MCF 10A (cell line): ENCODE measurements at regions not wholly inside any gene's neighbourhood (a gene's known extent, or its start where the extent isn't known, plus 50 kb on each side); places are given as distances from the start of the nearest gene placed in this dataset.

ENCODE experiments used
- BruUV-seq: library from RNA; stranded (reverse); fragments of 400-500 nt; replicated peaks from 2 replicates; lab custom pipeline; 2021; lab: Mats Ljungman, UMichigan
- CTCF ChIA-PET: fragments of 300-600 bp; sonication (Branson Sonifier 250); formaldehyde crosslinking; extraction: SDS; loops from one replicate; lab custom pipeline; 2021; ENCODE audit warnings: antibody characterized with exemption, inconsistent platforms; lab: Yijun Ruan, JAX
- POLR2A ChIA-PET: fragments of 300-600, 350-650 bp; sonication (Branson Sonifier 250); formaldehyde crosslinking; extraction: SDS; loops from one replicate; lab custom pipeline; 2020; ENCODE audit warnings: antibody characterized with exemption, inconsistent platforms; lab: Yijun Ruan, JAX
- DNase-seq: peaks from one replicate; pipeline ENCODE4 v3.0.0-alpha.2; 2018; ENCODE audit not compliant: unreplicated experiment
- H3K27ac Mint-ChIP-seq: one replicate; pipeline ENCODE4 v1.8.0; 2022; ENCODE audit warnings: mild to moderate bottlenecking, low read depth, mixed read lengths; ENCODE audit not compliant: unreplicated experiment
- H3K27me3 Mint-ChIP-seq: one replicate; pipeline ENCODE4 v1.8.0; 2022; ENCODE audit warnings: mixed read lengths; ENCODE audit not compliant: insufficient read depth, unreplicated experiment
- H3K36me3 Mint-ChIP-seq: one replicate; pipeline ENCODE4 v1.8.0; 2022; ENCODE audit warnings: mild to moderate bottlenecking, moderate library complexity, mixed read lengths; ENCODE audit not compliant: insufficient read depth, unreplicated experiment
- H3K4me1 Mint-ChIP-seq: one replicate; pipeline ENCODE4 v1.8.0; 2022; ENCODE audit warnings: mixed read lengths; ENCODE audit not compliant: insufficient read depth, unreplicated experiment
- H3K4me3 Mint-ChIP-seq: one replicate; pipeline ENCODE4 v1.8.0; 2022; ENCODE audit warnings: mild to moderate bottlenecking, moderate library complexity, mixed read lengths; ENCODE audit not compliant: unreplicated experiment
- H3K9me3 Mint-ChIP-seq: one replicate; pipeline ENCODE4 v1.8.0; 2022; ENCODE audit warnings: mixed read lengths; ENCODE audit not compliant: unreplicated experiment
- intact Hi-C: fragments of 100-400 bp; cut with micrococcal nuclease; formaldehyde crosslinking; loops from 2 replicates; pipeline ENCODE4 v1.14.1; 2022
- TF ChIP-seq, protein P1 (sequence below): fragments of 200-600 bp; IDR thresholded peaks from one replicate; pipeline ENCODE4 v1.8.0; 2022; ENCODE audit warnings: antibody characterized with exemption, mild to moderate bottlenecking; ENCODE audit not compliant: unreplicated experiment

GRCh38 chr7:79828866-79829265 lies 305.8 kb upstream of the GNAI1 start:
- Mint-ChIP-seq H3K9me3 (no peaks in the 10 kb centered on the region), H3K4me1 (no peaks in the 10 kb centered on the region), H3K27me3 (peaks cover 87% of the 10 kb centered on the region), H3K4me3 (no peak overlapping the region), H3K27ac (no peak overlapping the region), H3K36me3 (no peaks in the 10 kb centered on the region)
- no TSS peak for BruUV-seq
- POLR2A ChIA-PET = no interaction called here
- TF ChIP-seq, protein P1, sequence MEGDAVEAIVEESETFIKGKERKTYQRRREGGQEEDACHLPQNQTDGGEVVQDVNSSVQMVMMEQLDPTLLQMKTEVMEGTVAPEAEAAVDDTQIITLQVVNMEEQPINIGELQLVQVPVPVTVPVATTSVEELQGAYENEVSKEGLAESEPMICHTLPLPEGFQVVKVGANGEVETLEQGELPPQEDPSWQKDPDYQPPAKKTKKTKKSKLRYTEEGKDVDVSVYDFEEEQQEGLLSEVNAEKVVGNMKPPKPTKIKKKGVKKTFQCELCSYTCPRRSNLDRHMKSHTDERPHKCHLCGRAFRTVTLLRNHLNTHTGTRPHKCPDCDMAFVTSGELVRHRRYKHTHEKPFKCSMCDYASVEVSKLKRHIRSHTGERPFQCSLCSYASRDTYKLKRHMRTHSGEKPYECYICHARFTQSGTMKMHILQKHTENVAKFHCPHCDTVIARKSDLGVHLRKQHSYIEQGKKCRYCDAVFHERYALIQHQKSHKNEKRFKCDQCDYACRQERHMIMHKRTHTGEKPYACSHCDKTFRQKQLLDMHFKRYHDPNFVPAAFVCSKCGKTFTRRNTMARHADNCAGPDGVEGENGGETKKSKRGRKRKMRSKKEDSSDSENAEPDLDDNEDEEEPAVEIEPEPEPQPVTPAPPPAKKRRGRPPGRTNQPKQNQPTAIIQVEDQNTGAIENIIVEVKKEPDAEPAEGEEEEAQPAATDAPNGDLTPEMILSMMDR = no peak
- intact Hi-C loops = no loop called here
- DNase-seq = no peak
- CTCF ChIA-PET = no interaction called here

GRCh38 chr7:79823246-79823951 lies 311.2 kb upstream of the GNAI1 start:
- POLR2A ChIA-PET = no interaction called here
- intact Hi-C loops = no loop called here
- Mint-ChIP-seq H3K27ac (no peak overlapping the region), H3K4me1 (no peaks in the 10 kb centered on the region), H3K36me3 (no peaks in the 10 kb centered on the region), H3K4me3 (no peak overlapping the region), H3K27me3 (peaks cover 92% of the 10 kb centered on the region), H3K9me3 (no peaks in the 10 kb centered on the region)
- no TSS peak for BruUV-seq
- CTCF ChIA-PET = no interaction called here
- TF ChIP-seq, protein P1 = no peak
- DNase-seq = no peak

GRCh38 chr7:79822620-79823240 lies 311.9 kb upstream of the GNAI1 start:
- POLR2A ChIA-PET = no interaction called here
- CTCF ChIA-PET = no interaction called here
- DNase-seq = no peak
- H3K36me3 Mint-ChIP-seq = no peaks in the 10 kb centered on the region
- H3K27ac Mint-ChIP-seq = no peak overlapping the region
- TF ChIP-seq, protein P1 = no peak
- H3K4me3 Mint-ChIP-seq = no peak overlapping the region
- intact Hi-C loops = no loop called here
- H3K9me3 Mint-ChIP-seq = no peaks in the 10 kb centered on the region
- peaks cover 92% of the 10 kb centered on the region for H3K27me3 Mint-ChIP-seq
- BruUV-seq = no TSS peak
- no peaks in the 10 kb centered on the region for H3K4me1 Mint-ChIP-seq

DNA sequence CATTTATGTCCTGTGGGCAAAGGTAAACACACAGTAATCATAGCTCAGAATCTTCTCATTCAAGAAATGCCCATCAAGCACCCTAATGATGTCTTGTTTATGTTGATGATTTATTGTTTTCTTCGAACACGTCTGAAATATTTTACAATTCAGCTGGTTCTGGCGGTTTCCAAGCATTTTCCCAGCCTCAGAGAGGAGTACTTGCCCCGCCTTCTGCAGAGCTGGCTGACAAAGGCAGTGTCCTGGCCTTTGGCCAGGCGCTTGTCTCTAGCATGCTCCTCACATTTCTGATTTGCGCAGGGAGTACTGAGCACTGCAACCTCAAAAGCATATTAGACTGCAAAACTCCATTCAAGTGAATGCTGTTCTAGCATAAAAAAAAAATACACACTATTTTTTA lies 314.2 kb upstream of the GNAI1 start:
- intact Hi-C loops = no loop called here
- no peaks in the 10 kb centered on the region for H3K36me3 Mint-ChIP-seq
- H3K27me3 Mint-ChIP-seq = peaks cover 93% of the 10 kb centered on the region
- BruUV-seq = no TSS peak
- H3K4me1 Mint-ChIP-seq = no peaks in the 10 kb centered on the region
- H3K4me3 Mint-ChIP-seq = no peak overlapping the region
- no peak overlapping the region for H3K27ac Mint-ChIP-seq
- TF ChIP-seq, protein P1 = no peak
- DNase-seq = no peak
- ChIA-PET CTCF (interaction anchor here (0.8 kb wide), 1 partner anchor 162 kb away, joined by 3 read pairs; no protein-coding TSS in a partner anchor), POLR2A (interaction anchor here (0.6 to 0.7 kb wide), 2 partner anchors 11 to 110 kb away, joined by 3 read pairs; no protein-coding TSS in a partner anchor)
- H3K9me3 Mint-ChIP-seq = no peaks in the 10 kb centered on the region
